ENCODE measurements at regions not wholly inside any gene's neighbourhood (a gene's known extent, or its start where the extent isn't known, plus 50 kb on each side); places are given as distances from the start of the nearest gene placed in this dataset.

DNA sequence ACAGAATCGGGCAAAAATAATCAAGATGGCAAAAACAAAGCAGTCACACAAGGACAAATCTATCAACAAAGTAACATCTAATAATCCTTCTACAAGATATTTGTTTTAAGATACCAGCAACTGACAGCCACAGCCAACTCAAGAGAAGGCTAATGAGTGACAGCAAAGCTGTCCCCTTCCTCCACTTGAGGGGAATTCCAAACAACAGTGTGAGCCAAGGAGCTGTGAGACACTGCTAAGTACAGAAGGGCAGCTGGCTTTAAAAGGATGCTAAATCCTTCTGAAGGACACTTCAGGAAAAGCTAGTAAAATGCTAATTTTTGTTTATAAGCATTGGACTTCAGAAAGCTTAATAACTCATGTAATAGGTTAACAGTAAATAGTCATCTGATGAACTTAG, 120.3 kb upstream of the GOLGA8J start:
- TF ChIP-seq, protein P1, sequence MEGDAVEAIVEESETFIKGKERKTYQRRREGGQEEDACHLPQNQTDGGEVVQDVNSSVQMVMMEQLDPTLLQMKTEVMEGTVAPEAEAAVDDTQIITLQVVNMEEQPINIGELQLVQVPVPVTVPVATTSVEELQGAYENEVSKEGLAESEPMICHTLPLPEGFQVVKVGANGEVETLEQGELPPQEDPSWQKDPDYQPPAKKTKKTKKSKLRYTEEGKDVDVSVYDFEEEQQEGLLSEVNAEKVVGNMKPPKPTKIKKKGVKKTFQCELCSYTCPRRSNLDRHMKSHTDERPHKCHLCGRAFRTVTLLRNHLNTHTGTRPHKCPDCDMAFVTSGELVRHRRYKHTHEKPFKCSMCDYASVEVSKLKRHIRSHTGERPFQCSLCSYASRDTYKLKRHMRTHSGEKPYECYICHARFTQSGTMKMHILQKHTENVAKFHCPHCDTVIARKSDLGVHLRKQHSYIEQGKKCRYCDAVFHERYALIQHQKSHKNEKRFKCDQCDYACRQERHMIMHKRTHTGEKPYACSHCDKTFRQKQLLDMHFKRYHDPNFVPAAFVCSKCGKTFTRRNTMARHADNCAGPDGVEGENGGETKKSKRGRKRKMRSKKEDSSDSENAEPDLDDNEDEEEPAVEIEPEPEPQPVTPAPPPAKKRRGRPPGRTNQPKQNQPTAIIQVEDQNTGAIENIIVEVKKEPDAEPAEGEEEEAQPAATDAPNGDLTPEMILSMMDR (IDR thresholded peaks at IDR 0.05) = no peak
- Histone ChIP-seq H3K4me3 (no peak overlapping the region), H3K27me3 (peaks cover 0 to 61% (median 11%) of the 10 kb centered on the region in 7 donors), H3K9me3 (no peaks in the 10 kb centered on the region), H3K4me1 (no peaks in the 10 kb centered on the region), H3K27ac (no peak overlapping the region), H3K36me3 (no peaks in the 10 kb centered on the region)
- DNase-seq (no peak), ATAC-seq (no peak)
- intact Hi-C loops (cut with DNase I) = loop anchor here in 1 of 10 donors (10.0 kb wide), 1 partner anchor 112 kb away; no protein-coding TSS in a partner anchor
- WGBS, 2 donors = 85 to 86% methylated on average over 1 of the region's 1 CpG

DNA sequence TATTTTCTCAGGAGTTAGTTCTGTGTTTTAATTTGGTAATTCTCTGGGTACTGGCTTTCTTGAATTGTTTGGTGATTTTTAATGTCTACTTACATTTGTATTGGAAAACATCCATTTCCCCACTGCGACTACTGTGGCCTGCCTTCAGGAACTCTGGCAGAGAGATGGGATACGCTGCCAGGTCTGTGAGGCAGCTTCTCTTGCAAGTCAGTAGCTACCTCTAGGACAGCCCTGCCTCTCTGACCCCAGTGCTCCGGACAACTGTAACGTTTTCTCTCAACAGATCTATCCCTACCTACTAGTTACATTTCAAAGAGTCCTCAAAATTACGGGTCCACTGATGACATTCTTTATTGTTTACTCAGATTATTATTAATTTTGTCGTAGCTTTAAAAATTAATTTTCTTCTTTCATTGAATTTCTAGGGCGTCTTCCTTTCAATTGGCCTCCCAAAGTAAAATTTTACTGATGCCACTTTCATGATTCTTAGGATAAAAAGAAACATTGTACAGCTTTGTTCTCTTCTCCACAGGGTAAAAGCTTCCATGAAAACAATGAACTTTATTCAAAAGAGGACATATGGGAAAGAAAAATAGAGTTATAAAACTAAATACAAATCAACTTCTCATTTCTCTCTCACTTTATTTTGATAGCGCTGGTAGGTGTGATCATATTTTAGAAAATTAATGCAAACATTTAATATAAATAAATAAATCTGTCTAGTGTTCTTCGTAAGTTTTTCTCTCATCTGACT, 123.2 kb upstream of the GOLGA8J start:
- DNase-seq = no peak
- intact Hi-C loops (cut with DNase I) = loop anchor here in 1 of 10 donors (10.0 kb wide), 1 partner anchor 115 kb away; no protein-coding TSS in a partner anchor
- H3K4me3 ChIP-seq = no peak overlapping the region
- H3K27ac ChIP-seq = no peak overlapping the region
- H3K9me3 ChIP-seq = no peaks in the 10 kb centered on the region
- TF ChIP-seq, protein P1 (IDR thresholded peaks at IDR 0.05) = no peak
- H3K4me1 ChIP-seq = no peaks in the 10 kb centered on the region
- WGBS, 2 donors = 80 to 82% methylated on average over 9 of the region's 9 CpGs
- no peak for ATAC-seq
- H3K36me3 ChIP-seq = no peaks in the 10 kb centered on the region
- peaks cover 0 to 48% (median 6%) of the 10 kb centered on the region in 7 donors for H3K27me3 ChIP-seq

DNA sequence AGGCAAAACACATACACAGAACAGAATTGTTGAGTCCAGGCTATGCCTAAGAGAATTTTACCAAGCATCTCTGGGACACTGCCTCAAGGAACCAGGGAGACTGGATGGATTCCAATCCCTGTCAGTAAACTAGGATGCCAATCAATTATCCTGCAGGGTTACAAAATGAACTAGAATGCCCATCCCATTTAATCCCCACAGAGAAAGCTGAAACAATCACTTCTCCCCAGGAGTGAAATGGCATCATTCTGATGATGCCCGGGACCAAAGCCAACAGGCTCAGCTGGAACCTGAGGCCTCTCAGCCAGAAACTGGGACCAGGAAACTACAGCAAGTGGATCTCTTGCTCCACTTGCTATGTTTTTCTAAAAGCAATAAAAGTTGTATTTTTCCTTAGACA, 130.0 kb upstream of the TJP1 start:
- no peaks in the 10 kb centered on the region for H3K4me1 ChIP-seq
- intact Hi-C loops (cut with DNase I) = no loop called here
- WGBS, 2 donors = 65 to 69% methylated on average over 1 of the region's 1 CpG
- no peaks in the 10 kb centered on the region for H3K9me3 ChIP-seq
- no peak overlapping the region for H3K27ac ChIP-seq
- TF ChIP-seq, protein P1 (IDR thresholded peaks at IDR 0.05) = no peak
- no peak overlapping the region for H3K4me3 ChIP-seq
- DNase-seq (no peak), ATAC-seq (no peak)
- H3K36me3 ChIP-seq = no peaks in the 10 kb centered on the region
- peaks cover 0 to 2% (median 0%) of the 10 kb centered on the region in 7 donors for H3K27me3 ChIP-seq

DNA sequence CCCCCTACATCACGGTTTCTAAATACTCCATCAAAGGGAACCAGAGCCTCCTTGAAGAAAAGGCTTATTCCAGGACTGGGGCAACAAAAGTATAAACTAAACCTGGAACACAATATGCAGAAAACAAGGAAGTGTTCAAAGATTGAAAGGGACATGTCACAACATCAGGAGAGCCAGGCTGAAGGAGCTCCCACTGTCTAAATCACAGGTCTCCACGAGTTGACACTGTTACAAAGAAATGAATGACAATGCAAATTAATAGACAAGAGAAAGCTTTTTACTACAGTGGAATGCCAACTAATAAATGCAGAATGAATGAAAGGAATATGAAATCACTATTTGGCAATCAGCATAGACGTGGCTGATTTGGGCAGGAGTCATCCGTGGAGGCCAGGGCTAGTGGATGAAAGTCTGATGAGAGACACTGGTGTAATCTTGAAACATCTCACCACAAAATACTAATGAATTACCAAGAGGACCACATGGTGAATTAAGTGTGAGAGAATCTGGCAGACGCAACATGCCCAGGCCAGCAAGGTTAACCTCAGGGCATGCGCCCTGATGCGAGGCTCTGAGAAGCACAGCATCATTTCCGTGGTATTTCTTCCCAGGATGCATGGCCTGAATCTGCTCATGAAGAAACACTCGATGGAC, 123.8 kb upstream of the TJP1 start:
- DNase-seq (no peak), ATAC-seq (no peak)
- Histone ChIP-seq H3K9me3 (no peaks in the 10 kb centered on the region), H3K27me3 (no peaks in the 10 kb centered on the region), H3K4me3 (no peak overlapping the region), H3K27ac (no peak overlapping the region), H3K4me1 (no peaks in the 10 kb centered on the region), H3K36me3 (no peaks in the 10 kb centered on the region)
- intact Hi-C loops (cut with DNase I) = loop anchor here in 4 of 10 donors (10.0 kb wide), 3 partner anchors 89 to 129 kb away; no protein-coding TSS in a partner anchor
- TF ChIP-seq, protein P1 (IDR thresholded peaks at IDR 0.05) = no peak
- 89 to 91% methylated on average over 9 of the region's 9 CpGs for WGBS, 2 donors
